DMS 273 (cell line): ENCODE measurements at regions not wholly inside any gene's neighbourhood (a gene's known extent, or its start where the extent isn't known, plus 50 kb on each side); places are given as distances from the start of the nearest gene placed in this dataset.
"Not testable (repeated sequence)": the region's sequence is repeated elsewhere in the genome, so short reads cannot be mapped to it uniquely, and the experiment has no call there.

Source experiments
- DNase-seq: peaks from one replicate; lab custom pipeline; 2025; ENCODE audit not compliant: unreplicated experiment; lab: John Stamatoyannopoulos, UW

GRCh38 chr15:85196697-85197096 is 183.7 kb upstream of the AKAP13 start:
- DNase-seq, result not testable (repeated sequence)

GRCh38 chr15:85197582-85197981 is 182.8 kb upstream of the AKAP13 start:
- not testable (repeated sequence) for DNase-seq

GRCh38 chr15:85198432-85198831 is 182.0 kb upstream of the AKAP13 start:
- not testable (repeated sequence) for DNase-seq

- not testable (repeated sequence) for DNase-seq
Measured at GRCh38 chr15:85200215-85200614, 180.2 kb upstream of the AKAP13 start.

- not testable (repeated sequence) for DNase-seq
Measured at GRCh38 chr15:85201118-85201793, 179.1 kb upstream of the AKAP13 start.

GRCh38 chr15:85204481-85204880 is 175.9 kb upstream of the AKAP13 start:
- DNase-seq, result not testable (repeated sequence)

- DNase-seq, result not testable (repeated sequence)
Measured at GRCh38 chr15:85233791-85234325, 146.5 kb upstream of the AKAP13 start.

- not testable (repeated sequence) for DNase-seq
Measured at GRCh38 chr15:85234450-85235196, 145.8 kb upstream of the AKAP13 start.

GRCh38 chr15:85244056-85244455 is 136.3 kb upstream of the AKAP13 start:
- not testable (repeated sequence) for DNase-seq

- DNase-seq, result not testable (repeated sequence)
Measured at GRCh38 chr15:85250938-85251542, 129.4 kb upstream of the AKAP13 start.

GRCh38 chr15:85253196-85253915 is 127.0 kb upstream of the AKAP13 start:
- DNase-seq, result not testable (repeated sequence)

GRCh38 chr15:85254961-85255360 is 125.4 kb upstream of the AKAP13 start:
- not testable (repeated sequence) for DNase-seq

GRCh38 chr15:85255502-85255901 is 124.9 kb upstream of the AKAP13 start:
- not testable (repeated sequence) for DNase-seq

GRCh38 chr15:85256009-85256997 is 124.1 kb upstream of the AKAP13 start:
- peak; percentile 54 for DNase-seq

GRCh38 chr15:85258062-85258445 is 122.3 kb upstream of the AKAP13 start:
- DNase-seq, result peak; percentile 16

GRCh38 chr15:85258559-85259209 is 121.7 kb upstream of the AKAP13 start:
- not testable (repeated sequence) for DNase-seq

- not testable (repeated sequence) for DNase-seq
Measured at GRCh38 chr15:85260526-85260925, 119.9 kb upstream of the AKAP13 start.

GRCh38 chr15:85262461-85263055 is 117.8 kb upstream of the AKAP13 start:
- DNase-seq, result not testable (repeated sequence)
